ENCODE measurements at regions not wholly inside any gene's neighbourhood (a gene's known extent, or its start where the extent isn't known, plus 50 kb on each side); places are given as distances from the start of the nearest gene placed in this dataset.

- H3K4me2 ChIP-seq (ENCODE audit: low read depth, low read length): no peak overlapping the region
- H3K27ac ChIP-seq (ENCODE audit: low read length): no peak overlapping the region
- H3K9ac ChIP-seq (ENCODE audit: low read length): no peak overlapping the region
- H3K9me2 ChIP-seq (replicated peaks; ENCODE audit: insufficient read depth, low read length): no peaks in the 10 kb centered on the region
- no peak for DNase-seq
- no peaks in the 10 kb centered on the region for H3K27me3 ChIP-seq (replicated peaks; ENCODE audit: insufficient read depth, low read length)
- no peaks in the 10 kb centered on the region for H3K36me3 ChIP-seq (replicated peaks; ENCODE audit: insufficient read depth, low read length)
- H3K4me1 ChIP-seq (ENCODE audit: low read length): no peaks in the 10 kb centered on the region
- no peaks in the 10 kb centered on the region for H3K79me2 ChIP-seq (ENCODE audit: low read length)
- no peaks in the 10 kb centered on the region for H3K9me3 ChIP-seq (replicated peaks; ENCODE audit: insufficient read depth, low read length)
- no peak overlapping the region for H2AFZ ChIP-seq (ENCODE audit: low read length)
- no peaks in the 10 kb centered on the region for H4K20me1 ChIP-seq (ENCODE audit: insufficient read depth, low read length)
- H3F3A ChIP-seq (ENCODE audit: insufficient read depth, low read length): no peaks in the 10 kb centered on the region
- TF ChIP-seq EZH2phosphoT487 (IDR thresholded peaks at IDR 0.05; ENCODE audit: low read length) (no peak), EZH2 (optimal IDR thresholded peaks at IDR 0.05; ENCODE audit: low read depth, low read length) (no peak)
- TF ChIP-seq, protein P1, sequence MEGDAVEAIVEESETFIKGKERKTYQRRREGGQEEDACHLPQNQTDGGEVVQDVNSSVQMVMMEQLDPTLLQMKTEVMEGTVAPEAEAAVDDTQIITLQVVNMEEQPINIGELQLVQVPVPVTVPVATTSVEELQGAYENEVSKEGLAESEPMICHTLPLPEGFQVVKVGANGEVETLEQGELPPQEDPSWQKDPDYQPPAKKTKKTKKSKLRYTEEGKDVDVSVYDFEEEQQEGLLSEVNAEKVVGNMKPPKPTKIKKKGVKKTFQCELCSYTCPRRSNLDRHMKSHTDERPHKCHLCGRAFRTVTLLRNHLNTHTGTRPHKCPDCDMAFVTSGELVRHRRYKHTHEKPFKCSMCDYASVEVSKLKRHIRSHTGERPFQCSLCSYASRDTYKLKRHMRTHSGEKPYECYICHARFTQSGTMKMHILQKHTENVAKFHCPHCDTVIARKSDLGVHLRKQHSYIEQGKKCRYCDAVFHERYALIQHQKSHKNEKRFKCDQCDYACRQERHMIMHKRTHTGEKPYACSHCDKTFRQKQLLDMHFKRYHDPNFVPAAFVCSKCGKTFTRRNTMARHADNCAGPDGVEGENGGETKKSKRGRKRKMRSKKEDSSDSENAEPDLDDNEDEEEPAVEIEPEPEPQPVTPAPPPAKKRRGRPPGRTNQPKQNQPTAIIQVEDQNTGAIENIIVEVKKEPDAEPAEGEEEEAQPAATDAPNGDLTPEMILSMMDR (IDR thresholded peaks at IDR 0.05; ENCODE audit: low read length): no peak
- no peak overlapping the region for H3K4me3 ChIP-seq (ENCODE audit: low read length)
These were observed 231.1 kb downstream of the TUSC7 start for GRCh38 chr3:116940719-116941118.

DNA sequence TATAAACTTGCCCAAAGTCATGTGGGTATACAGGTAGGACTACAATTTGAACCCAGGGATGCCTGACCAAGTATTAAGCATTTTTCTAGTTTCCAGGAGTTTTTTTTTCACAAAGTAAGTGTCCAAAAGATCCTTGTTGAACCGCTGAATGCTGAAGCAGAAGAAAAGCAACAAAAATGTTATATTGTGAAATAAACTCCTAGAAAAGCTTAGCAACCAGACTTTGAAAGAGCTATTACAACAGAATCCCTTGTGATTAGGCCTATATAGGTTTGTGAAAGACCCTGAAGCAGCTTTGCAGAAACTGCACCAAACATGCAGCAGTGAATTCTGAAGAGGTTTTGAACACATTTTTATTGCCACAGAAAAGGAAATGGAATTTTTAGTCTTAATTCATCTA, 236.8 kb downstream of the TUSC7 start:
- H3K27ac ChIP-seq (ENCODE audit: low read length): no peak overlapping the region
- no peak overlapping the region for H3K4me2 ChIP-seq (ENCODE audit: low read depth, low read length)
- H3K4me1 ChIP-seq (ENCODE audit: low read length): no peaks in the 10 kb centered on the region; the same call in 1 of the 2 replicates
- H3K27me3 ChIP-seq (replicated peaks; ENCODE audit: insufficient read depth, low read length): no peaks in the 10 kb centered on the region
- no peaks in the 10 kb centered on the region for H3K79me2 ChIP-seq (ENCODE audit: low read length)
- no peaks in the 10 kb centered on the region; the same call in 1 of the 2 replicates for H3K9me2 ChIP-seq (replicated peaks; ENCODE audit: insufficient read depth, low read length)
- TF ChIP-seq, protein P1 (IDR thresholded peaks at IDR 0.05; ENCODE audit: low read length): no peak
- TF ChIP-seq EZH2phosphoT487 (IDR thresholded peaks at IDR 0.05; ENCODE audit: low read length) (no peak), EZH2 (optimal IDR thresholded peaks at IDR 0.05; ENCODE audit: low read depth, low read length) (no peak)
- no peak for DNase-seq
- no peaks in the 10 kb centered on the region for H4K20me1 ChIP-seq (ENCODE audit: insufficient read depth, low read length)
- no peak overlapping the region for H2AFZ ChIP-seq (ENCODE audit: low read length)
- no peaks in the 10 kb centered on the region for H3K9me3 ChIP-seq (replicated peaks; ENCODE audit: insufficient read depth, low read length)
- H3F3A ChIP-seq (ENCODE audit: insufficient read depth, low read length): no peaks in the 10 kb centered on the region
- H3K9ac ChIP-seq (ENCODE audit: low read length): no peak overlapping the region
- no peaks in the 10 kb centered on the region for H3K36me3 ChIP-seq (replicated peaks; ENCODE audit: insufficient read depth, low read length)
- no peak overlapping the region for H3K4me3 ChIP-seq (ENCODE audit: low read length)

- no peak overlapping the region for H3K9ac ChIP-seq (ENCODE audit: low read length)
- TF ChIP-seq EZH2 (optimal IDR thresholded peaks at IDR 0.05; ENCODE audit: low read depth, low read length) (no peak), EZH2phosphoT487 (IDR thresholded peaks at IDR 0.05; ENCODE audit: low read length) (no peak)
- TF ChIP-seq, protein P1 (IDR thresholded peaks at IDR 0.05; ENCODE audit: low read length): no peak
- H3K27me3 ChIP-seq (replicated peaks; ENCODE audit: insufficient read depth, low read length): no peaks in the 10 kb centered on the region
- no peak overlapping the region for H3K4me2 ChIP-seq (ENCODE audit: low read depth, low read length)
- H3K79me2 ChIP-seq (ENCODE audit: low read length): no peaks in the 10 kb centered on the region
- H3K4me3 ChIP-seq (ENCODE audit: low read length): no peak overlapping the region
- no peak overlapping the region for H2AFZ ChIP-seq (ENCODE audit: low read length)
- H3K9me2 ChIP-seq (replicated peaks; ENCODE audit: insufficient read depth, low read length): no peaks in the 10 kb centered on the region; the same call in 1 of the 2 replicates
- DNase-seq: no peak
- no peak overlapping the region for H3K27ac ChIP-seq (ENCODE audit: low read length)
- no peaks in the 10 kb centered on the region for H3F3A ChIP-seq (ENCODE audit: insufficient read depth, low read length)
- no peaks in the 10 kb centered on the region for H3K36me3 ChIP-seq (replicated peaks; ENCODE audit: insufficient read depth, low read length)
- H4K20me1 ChIP-seq (ENCODE audit: insufficient read depth, low read length): no peaks in the 10 kb centered on the region
- no peaks in the 10 kb centered on the region for H3K9me3 ChIP-seq (replicated peaks; ENCODE audit: insufficient read depth, low read length)
- no peaks in the 10 kb centered on the region; the same call in 1 of the 2 replicates for H3K4me1 ChIP-seq (ENCODE audit: low read length)
These were observed 237.6 kb downstream of the TUSC7 start for GRCh38 chr3:116947148-116947547.

Measured in MM.1S (cell line).